HG03159 (cell line): ENCODE measurements at regions not wholly inside any gene's neighbourhood (a gene's known extent, or its start where the extent isn't known, plus 50 kb on each side); places are given as distances from the start of the nearest gene placed in this dataset.

ENCODE experiments used
- ATAC-seq: cut with Tn5 transposase; IDR thresholded peaks from one replicate; pipeline ENCODE4 v1.9.1; 2021; ENCODE audit warnings: mild to moderate bottlenecking, moderate library complexity; ENCODE audit not compliant: unreplicated experiment

- ATAC-seq = peak; percentile 93
These were observed 206.6 kb upstream of the RFX3 start for GRCh38 chr9:3732077-3733038.

- no peak for ATAC-seq
These were observed 204.7 kb upstream of the RFX3 start for GRCh38 chr9:3730511-3730922.

- no peak for ATAC-seq
These were observed 195.3 kb upstream of the RFX3 start for GRCh38 chr9:3721096-3721495.

- ATAC-seq = no peak
These were observed 193.5 kb upstream of the RFX3 start for GRCh38 chr9:3719286-3719685.

GRCh38 chr9:3716415-3716814, 190.6 kb upstream of the RFX3 start:
- ATAC-seq = no peak

- ATAC-seq = no peak
These were observed 182.9 kb upstream of the RFX3 start for GRCh38 chr9:3708751-3709150.

GRCh38 chr9:3704890-3705289, 179.1 kb upstream of the RFX3 start:
- ATAC-seq = no peak

GRCh38 chr9:3700772-3701171, 175.0 kb upstream of the RFX3 start:
- ATAC-seq = no peak

- ATAC-seq = no peak
These were observed 174.1 kb upstream of the RFX3 start for GRCh38 chr9:3699883-3700282.

GRCh38 chr9:3698531-3698930, 172.7 kb upstream of the RFX3 start:
- no peak for ATAC-seq

GRCh38 chr9:3698076-3698475, 172.3 kb upstream of the RFX3 start:
- ATAC-seq = no peak

- ATAC-seq = no peak
These were observed 170.6 kb upstream of the RFX3 start for GRCh38 chr9:3696368-3696767.

- ATAC-seq = no peak
These were observed 166.8 kb upstream of the RFX3 start for GRCh38 chr9:3692606-3693005.

- no peak for ATAC-seq
These were observed 163.8 kb upstream of the RFX3 start for GRCh38 chr9:3689555-3689954.

- no peak for ATAC-seq
These were observed 161.3 kb upstream of the RFX3 start for GRCh38 chr9:3687145-3687544.

- ATAC-seq = no peak
These were observed 156.4 kb upstream of the RFX3 start for GRCh38 chr9:3682186-3682585.

GRCh38 chr9:3677541-3677940, 151.7 kb upstream of the RFX3 start:
- ATAC-seq = no peak

- ATAC-seq = no peak
These were observed 151.0 kb upstream of the RFX3 start for GRCh38 chr9:3676766-3677165.

- ATAC-seq = no peak
These were observed 150.1 kb upstream of the RFX3 start for GRCh38 chr9:3675946-3676345.

GRCh38 chr9:3674561-3674960, 148.8 kb upstream of the RFX3 start:
- ATAC-seq = no peak

GRCh38 chr9:3672399-3672798, 146.6 kb upstream of the RFX3 start:
- no peak for ATAC-seq

GRCh38 chr9:3664044-3664443, 138.2 kb upstream of the RFX3 start:
- no peak for ATAC-seq

GRCh38 chr9:3662671-3663070, 136.9 kb upstream of the RFX3 start:
- no peak for ATAC-seq
